Parathyroid adenoma (tissue), 2 donors: ENCODE measurements at regions not wholly inside any gene's neighbourhood (a gene's known extent, or its start where the extent isn't known, plus 50 kb on each side); places are given as distances from the start of the nearest gene placed in this dataset.

Experiments used
- H2AFZ ChIP-seq: fragments of 300-600 bp; sonication (generic); one replicate; pipeline ENCODE4 v1.7.0; 2017; ENCODE audit warnings: antibody characterized with exemption, mild to moderate bottlenecking
- H3K27ac ChIP-seq: fragments of 300-600 bp; sonication (generic); one replicate; pipeline ENCODE4 v1.7.0; 2017
- H3K27me3 ChIP-seq: fragments of 300-600 bp; sonication (generic); one replicate; pipeline ENCODE4 v1.7.0; 2017; ENCODE audit warnings: low read length; ENCODE audit not compliant: control insufficient read depth, insufficient read depth
- H3K36me3 ChIP-seq: fragments of 300-600 bp; sonication (generic); one replicate; pipeline ENCODE4 v1.7.0; 2017; ENCODE audit warnings: low read length; ENCODE audit not compliant: control insufficient read depth, insufficient read depth
- H3K4me1 ChIP-seq: fragments of 300-600 bp; sonication (generic); one replicate; pipeline ENCODE4 v1.7.0; 2017; ENCODE audit warnings: control low read depth
- H3K4me2 ChIP-seq: fragments of 300-600 bp; sonication (generic); one replicate; pipeline ENCODE4 v1.7.0; 2017; ENCODE audit warnings: low read length
- H3K4me3 ChIP-seq: fragments of 300-600 bp; sonication (generic); one replicate; pipeline ENCODE4 v1.7.0; 2017; ENCODE audit warnings: low read depth, low read length
- H3K79me2 ChIP-seq: fragments of 300-600 bp; sonication (generic); one replicate; pipeline ENCODE4 v1.7.0; 2017; ENCODE audit warnings: control low read depth
- H3K9ac ChIP-seq: fragments of 300-600 bp; sonication (generic); one replicate; pipeline ENCODE4 v1.7.0; 2017; ENCODE audit warnings: mild to moderate bottlenecking
- H3K9me3 ChIP-seq: fragments of 300-600 bp; sonication (generic); one replicate; pipeline ENCODE4 v1.7.0; 2017; ENCODE audit warnings: low read length; ENCODE audit not compliant: control insufficient read depth
- CTCF ChIP-seq: fragments of 300-600 bp; sonication (generic); IDR thresholded peaks from one replicate; pipeline ENCODE4 v1.7.0; 2017; ENCODE audit warnings: antibody characterized with exemption, mild to moderate bottlenecking
- donor health status: primary hyperparathyroidism.

- H3K9me3 ChIP-seq = no peaks in the 10 kb centered on the region
- no peak overlapping the region for H2AFZ ChIP-seq
- H3K4me2 ChIP-seq = no peak overlapping the region
- H3K27me3 ChIP-seq = no peaks in the 10 kb centered on the region
- H3K4me3 ChIP-seq = no peak overlapping the region
- peaks cover 2% of the 10 kb centered on the region for H3K36me3 ChIP-seq
- TF ChIP-seq CTCF = no peak
- H3K27ac ChIP-seq = no peak overlapping the region
- no peaks in the 10 kb centered on the region for H3K79me2 ChIP-seq
- H3K9ac ChIP-seq = no peak overlapping the region
- H3K4me1 ChIP-seq = no peaks in the 10 kb centered on the region
These were observed 233.2 kb downstream of the KLF6 start for GRCh38 chr10:3551761-3552160.

GRCh38 chr10:3549118-3549517 is 235.9 kb downstream of the KLF6 start:
- Histone ChIP-seq H3K9ac (no peak overlapping the region), H3K4me2 (no peak overlapping the region), H3K27ac (no peak overlapping the region), H2AFZ (no peak overlapping the region), H3K79me2 (no peaks in the 10 kb centered on the region), H3K36me3 (peaks cover 2% of the 10 kb centered on the region), H3K4me1 (no peaks in the 10 kb centered on the region), H3K27me3 (no peaks in the 10 kb centered on the region), H3K9me3 (no peaks in the 10 kb centered on the region), H3K4me3 (no peak overlapping the region)
- no peak for TF ChIP-seq CTCF

GRCh38 chr10:3548702-3549101 is 236.3 kb downstream of the KLF6 start:
- no peaks in the 10 kb centered on the region for H3K9me3 ChIP-seq
- TF ChIP-seq CTCF = no peak
- no peak overlapping the region for H3K27ac ChIP-seq

GRCh38 chr10:3548076-3548475 is 236.9 kb downstream of the KLF6 start:
- TF ChIP-seq CTCF = no peak
- Histone ChIP-seq H3K27me3 (no peaks in the 10 kb centered on the region), H3K27ac (no peak overlapping the region), H3K9me3 (no peaks in the 10 kb centered on the region), H3K4me1 (no peaks in the 10 kb centered on the region), H3K4me3 (no peak overlapping the region), H3K9ac (no peak overlapping the region), H3K4me2 (no peak overlapping the region), H3K36me3 (peaks cover 2% of the 10 kb centered on the region), H3K79me2 (no peaks in the 10 kb centered on the region), H2AFZ (no peak overlapping the region)

More at GRCh38 chr10:3548702-3549101, 236.3 kb downstream of the KLF6 start:
- no peaks in the 10 kb centered on the region for H3K79me2 ChIP-seq
- no peak overlapping the region for H3K9ac ChIP-seq
- H3K4me3 ChIP-seq = no peak overlapping the region
- no peaks in the 10 kb centered on the region for H3K27me3 ChIP-seq
- H3K4me1 ChIP-seq = no peaks in the 10 kb centered on the region
- H2AFZ ChIP-seq = no peak overlapping the region
- H3K36me3 ChIP-seq = peaks cover 2% of the 10 kb centered on the region
- no peak overlapping the region for H3K4me2 ChIP-seq

- H3K27ac ChIP-seq = no peak overlapping the region
- no peak overlapping the region for H3K4me2 ChIP-seq
- peaks cover 2% of the 10 kb centered on the region for H3K36me3 ChIP-seq
- no peak overlapping the region for H2AFZ ChIP-seq
- H3K4me3 ChIP-seq = no peak overlapping the region
- no peaks in the 10 kb centered on the region for H3K9me3 ChIP-seq
- H3K4me1 ChIP-seq = no peaks in the 10 kb centered on the region
- no peak for TF ChIP-seq CTCF
- H3K79me2 ChIP-seq = no peaks in the 10 kb centered on the region
- no peaks in the 10 kb centered on the region for H3K27me3 ChIP-seq
- no peak overlapping the region for H3K9ac ChIP-seq
These were observed 240.4 kb downstream of the KLF6 start for GRCh38 chr10:3544561-3544960.
